SK-N-SH (cell line): ENCODE measurements at regions not wholly inside any gene's neighbourhood (a gene's known extent, or its start where the extent isn't known, plus 50 kb on each side); places are given as distances from the start of the nearest gene placed in this dataset.

Experiments used
- CTCF ChIA-PET: fragments of 300-600, 350-600 bp; formaldehyde crosslinking; extraction: SDS; loops from one replicate; lab custom pipeline; 2021; lab: Yijun Ruan, JAX
- POLR2A ChIA-PET: fragments of 350-600 bp; sonication (Branson Sonifier 250); formaldehyde crosslinking; extraction: SDS; loops from one replicate; lab custom pipeline; 2020; ENCODE audit warnings: antibody characterized with exemption, inconsistent platforms; lab: Yijun Ruan, JAX
- DNase-seq: peaks from one replicate; pipeline ENCODE4 v3.0.0; 2012
- H2AFZ ChIP-seq: fragments of 200-600 bp; sonication (generic); 2 replicates; pipeline ENCODE4 v1.8.1; 2016; ENCODE audit warnings: antibody characterized with exemption, mild to moderate bottlenecking, low read depth
- H3F3A ChIP-seq: fragments of 200-600 bp; sonication (generic); replicated peaks from 2 replicates; pipeline ENCODE3; 2016; ENCODE audit warnings: antibody characterized with exemption, mild to moderate bottlenecking; ENCODE audit not compliant: insufficient read depth
- H3K27ac ChIP-seq, 2 experiments: fragments of 200-500 bp in 1 of 2; fragments of 200-600 bp in 1 of 2; sonication (Bioruptor generic) in 1 of 2; sonication (generic), shearing (Covaris generic) in 1 of 2; 2 replicates each; pipeline versions ENCODE4 v1.5.1 to v1.6.1; 2014 to 2016; ENCODE audit warnings: low read depth in 2 of 2, inconsistent platforms in 1 of 2, low read length in 1 of 2, mild to moderate bottlenecking in 1 of 2, mixed read lengths in 1 of 2
- H3K27me3 ChIP-seq: fragments of 200-600 bp; sonication (generic), shearing (Covaris generic); 2 replicates; pipeline ENCODE4 v1.6.1; 2016; ENCODE audit warnings: mixed run types; ENCODE audit not compliant: insufficient read depth
- H3K36me3 ChIP-seq, 2 experiments: fragments of 200-500 bp in 1 of 2; fragments of 200-600 bp in 1 of 2; sonication (Bioruptor generic) in 1 of 2; sonication (generic) in 1 of 2; replicated peaks in 1 of 2; 2 replicates each; pipeline versions ENCODE3 to v1.5.1; 2014 to 2016; ENCODE audit warnings: low read length in 1 of 2, mild to moderate bottlenecking in 1 of 2; ENCODE audit not compliant: insufficient read depth in 2 of 2, control insufficient read depth in 1 of 2
- H3K4me1 ChIP-seq, 2 experiments: fragments of 200-500 bp in 1 of 2; fragments of 200-600 bp in 1 of 2; sonication (Bioruptor generic) in 1 of 2; sonication (generic), shearing (Covaris generic) in 1 of 2; 2 replicates each; pipeline versions ENCODE4 v1.5.1 to v1.6.1; 2014 to 2016; ENCODE audit warnings: low read depth in 1 of 2, low read length in 1 of 2, mixed run types in 1 of 2; ENCODE audit not compliant: insufficient read depth in 2 of 2, control insufficient read depth in 1 of 2
- H3K4me2 ChIP-seq: fragments of 200-600 bp; sonication (generic), shearing (Covaris generic); 2 replicates; pipeline ENCODE4 v1.6.1; 2017; ENCODE audit warnings: mixed run types
- H3K4me3 ChIP-seq, 2 experiments: fragments of 200-500 bp in 1 of 2; fragments of 200-600 bp in 1 of 2; sonication (Bioruptor generic) in 1 of 2; sonication (generic), shearing (Covaris generic) in 1 of 2; 2 replicates each; pipeline versions ENCODE4 v1.5.1 to v1.8.1; 2014 to 2016; ENCODE audit warnings: low read depth in 2 of 2, inconsistent platforms in 1 of 2, low read length in 1 of 2, mild to moderate bottlenecking in 1 of 2, mixed read lengths in 1 of 2, moderate library complexity in 1 of 2
- H3K79me2 ChIP-seq: fragments of 200-600 bp; sonication (generic); 2 replicates; pipeline ENCODE4 v1.8.1; 2017; ENCODE audit warnings: mild to moderate bottlenecking; ENCODE audit not compliant: insufficient read depth
- H3K9ac ChIP-seq: fragments of 200-600 bp; sonication (generic); 2 replicates; pipeline ENCODE4 v1.6.1; 2017; ENCODE audit warnings: mixed run types
- H3K9me2 ChIP-seq: fragments of 200-600 bp; sonication (generic); 2 replicates; pipeline ENCODE4 v1.6.1; 2017; ENCODE audit warnings: mixed run types
- H3K9me3 ChIP-seq: fragments of 200-600 bp; sonication (generic); 2 replicates; pipeline ENCODE4 v1.6.1; 2017; ENCODE audit warnings: mixed run types, mild to moderate bottlenecking, moderate library complexity
- H4K20me1 ChIP-seq: fragments of 200-600 bp; sonication (generic); 2 replicates; pipeline ENCODE4 v1.6.1; 2017; ENCODE audit warnings: mild to moderate bottlenecking, mixed run types; ENCODE audit not compliant: insufficient read depth
- FOXJ3 ChIP-seq: sonication (generic); formaldehyde crosslinking; IDR thresholded peaks from 2 replicates; pipeline ENCODE4 v1.5.1; 2020; ENCODE audit warnings: mild to moderate bottlenecking, missing genetic modification reagents
- FOXM1 ChIP-seq: IDR thresholded peaks from 2 replicates; pipeline ENCODE4 v1.4.0; 2012; ENCODE audit warnings: low read depth, mild to moderate bottlenecking
- MXI1 ChIP-seq: IDR thresholded peaks from 2 replicates; pipeline ENCODE4 v1.6.1; 2012; ENCODE audit warnings: mild to moderate bottlenecking, low read depth, low read length, improper control_type of control experiment
- NFIC ChIP-seq: IDR thresholded peaks from 2 replicates; pipeline ENCODE4 v1.4.0; 2012; ENCODE audit warnings: borderline replicate concordance
- TAF1 ChIP-seq: IDR thresholded peaks from 2 replicates; pipeline ENCODE4 v1.6.1; 2012; ENCODE audit warnings: low read depth, mild to moderate bottlenecking, low read length, moderate library complexity, borderline replicate concordance
- WGBS: methylation state at CpG from one replicate; pipeline ENCODE4 v1.1.6; 2017; ENCODE audit warnings: low lambda C conversion rate; 5-methylcytosine and 5-hydroxymethylcytosine counted together
- TF ChIP-seq, protein P1 (sequence below): fragments of 150-350 bp; IDR thresholded peaks from 2 replicates; pipeline ENCODE4 v1.6.1; 2017; ENCODE audit warnings: antibody characterized with exemption, low read length, low read depth, borderline replicate concordance
- TF ChIP-seq, protein P2 (sequence below): IDR thresholded peaks from 2 replicates; pipeline ENCODE4 v1.4.0; 2012; ENCODE audit warnings: low read depth, borderline replicate concordance
- TF ChIP-seq, protein P3 (sequence below): fragments of 150-350 bp; IDR thresholded peaks from 2 replicates; pipeline ENCODE4 v1.6.1; 2016; ENCODE audit warnings: mild to moderate bottlenecking, low read depth, low read length
- TF ChIP-seq, protein P4 (sequence below): IDR thresholded peaks from 2 replicates; pipeline ENCODE4 v1.4.0; 2012; ENCODE audit warnings: low read depth, borderline replicate concordance

DNA sequence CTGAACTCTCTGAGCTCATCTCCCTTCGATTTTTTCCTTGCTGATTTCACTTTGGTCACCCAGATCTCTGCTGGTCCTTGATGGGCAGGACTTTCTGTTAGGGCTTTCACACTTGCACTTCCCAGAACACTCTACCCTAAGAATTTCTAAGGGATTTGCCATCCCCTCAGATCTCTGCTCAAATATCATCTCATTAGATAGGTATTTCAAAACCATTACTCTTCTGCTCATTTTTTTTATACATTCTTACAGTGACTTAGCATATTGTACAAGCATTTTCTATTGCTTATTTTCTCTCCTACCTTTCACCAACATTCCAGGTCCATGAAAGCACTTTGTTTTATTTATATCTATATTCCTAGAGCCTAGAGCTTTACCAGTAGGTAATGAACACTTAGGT, 913.3 kb downstream of the PDHA2 start:
- WGBS, result 17% methylated on average over 1 of the region's 1 CpG
- Histone ChIP-seq H3K4me3 (no peak overlapping the region), H2AFZ (no peak overlapping the region), H3K4me2 (no peak overlapping the region), H3K9ac (no peak overlapping the region), H3K27ac (no peak overlapping the region), H3K9me2 (no peaks in the 10 kb centered on the region), H4K20me1 (no peaks in the 10 kb centered on the region), H3K36me3 (no peaks in the 10 kb centered on the region), H3K27me3 (no peaks in the 10 kb centered on the region), H3K4me1 (no peaks in the 10 kb centered on the region), H3F3A (no peaks in the 10 kb centered on the region), H3K79me2 (no peaks in the 10 kb centered on the region), H3K9me3 (no peaks in the 10 kb centered on the region)
- ChIA-PET CTCF (no interaction called here), POLR2A (no interaction called here)
- DNase-seq, result no peak
- TF ChIP-seq, protein P1, sequence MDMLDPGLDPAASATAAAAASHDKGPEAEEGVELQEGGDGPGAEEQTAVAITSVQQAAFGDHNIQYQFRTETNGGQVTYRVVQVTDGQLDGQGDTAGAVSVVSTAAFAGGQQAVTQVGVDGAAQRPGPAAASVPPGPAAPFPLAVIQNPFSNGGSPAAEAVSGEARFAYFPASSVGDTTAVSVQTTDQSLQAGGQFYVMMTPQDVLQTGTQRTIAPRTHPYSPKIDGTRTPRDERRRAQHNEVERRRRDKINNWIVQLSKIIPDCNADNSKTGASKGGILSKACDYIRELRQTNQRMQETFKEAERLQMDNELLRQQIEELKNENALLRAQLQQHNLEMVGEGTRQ, result no peak
- TF ChIP-seq TAF1 (no peak), FOXJ3 (CRISPR knock-in tag) (no peak), MXI1 (no peak), NFIC (no peak), FOXM1 (no peak)
- TF ChIP-seq, protein P2, sequence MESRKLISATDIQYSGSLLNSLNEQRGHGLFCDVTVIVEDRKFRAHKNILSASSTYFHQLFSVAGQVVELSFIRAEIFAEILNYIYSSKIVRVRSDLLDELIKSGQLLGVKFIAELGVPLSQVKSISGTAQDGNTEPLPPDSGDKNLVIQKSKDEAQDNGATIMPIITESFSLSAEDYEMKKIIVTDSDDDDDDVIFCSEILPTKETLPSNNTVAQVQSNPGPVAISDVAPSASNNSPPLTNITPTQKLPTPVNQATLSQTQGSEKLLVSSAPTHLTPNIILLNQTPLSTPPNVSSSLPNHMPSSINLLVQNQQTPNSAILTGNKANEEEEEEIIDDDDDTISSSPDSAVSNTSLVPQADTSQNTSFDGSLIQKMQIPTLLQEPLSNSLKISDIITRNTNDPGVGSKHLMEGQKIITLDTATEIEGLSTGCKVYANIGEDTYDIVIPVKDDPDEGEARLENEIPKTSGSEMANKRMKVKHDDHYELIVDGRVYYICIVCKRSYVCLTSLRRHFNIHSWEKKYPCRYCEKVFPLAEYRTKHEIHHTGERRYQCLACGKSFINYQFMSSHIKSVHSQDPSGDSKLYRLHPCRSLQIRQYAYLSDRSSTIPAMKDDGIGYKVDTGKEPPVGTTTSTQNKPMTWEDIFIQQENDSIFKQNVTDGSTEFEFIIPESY, result no peak
- TF ChIP-seq, protein P3, sequence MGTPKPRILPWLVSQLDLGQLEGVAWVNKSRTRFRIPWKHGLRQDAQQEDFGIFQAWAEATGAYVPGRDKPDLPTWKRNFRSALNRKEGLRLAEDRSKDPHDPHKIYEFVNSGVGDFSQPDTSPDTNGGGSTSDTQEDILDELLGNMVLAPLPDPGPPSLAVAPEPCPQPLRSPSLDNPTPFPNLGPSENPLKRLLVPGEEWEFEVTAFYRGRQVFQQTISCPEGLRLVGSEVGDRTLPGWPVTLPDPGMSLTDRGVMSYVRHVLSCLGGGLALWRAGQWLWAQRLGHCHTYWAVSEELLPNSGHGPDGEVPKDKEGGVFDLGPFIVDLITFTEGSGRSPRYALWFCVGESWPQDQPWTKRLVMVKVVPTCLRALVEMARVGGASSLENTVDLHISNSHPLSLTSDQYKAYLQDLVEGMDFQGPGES, result no peak

DNA sequence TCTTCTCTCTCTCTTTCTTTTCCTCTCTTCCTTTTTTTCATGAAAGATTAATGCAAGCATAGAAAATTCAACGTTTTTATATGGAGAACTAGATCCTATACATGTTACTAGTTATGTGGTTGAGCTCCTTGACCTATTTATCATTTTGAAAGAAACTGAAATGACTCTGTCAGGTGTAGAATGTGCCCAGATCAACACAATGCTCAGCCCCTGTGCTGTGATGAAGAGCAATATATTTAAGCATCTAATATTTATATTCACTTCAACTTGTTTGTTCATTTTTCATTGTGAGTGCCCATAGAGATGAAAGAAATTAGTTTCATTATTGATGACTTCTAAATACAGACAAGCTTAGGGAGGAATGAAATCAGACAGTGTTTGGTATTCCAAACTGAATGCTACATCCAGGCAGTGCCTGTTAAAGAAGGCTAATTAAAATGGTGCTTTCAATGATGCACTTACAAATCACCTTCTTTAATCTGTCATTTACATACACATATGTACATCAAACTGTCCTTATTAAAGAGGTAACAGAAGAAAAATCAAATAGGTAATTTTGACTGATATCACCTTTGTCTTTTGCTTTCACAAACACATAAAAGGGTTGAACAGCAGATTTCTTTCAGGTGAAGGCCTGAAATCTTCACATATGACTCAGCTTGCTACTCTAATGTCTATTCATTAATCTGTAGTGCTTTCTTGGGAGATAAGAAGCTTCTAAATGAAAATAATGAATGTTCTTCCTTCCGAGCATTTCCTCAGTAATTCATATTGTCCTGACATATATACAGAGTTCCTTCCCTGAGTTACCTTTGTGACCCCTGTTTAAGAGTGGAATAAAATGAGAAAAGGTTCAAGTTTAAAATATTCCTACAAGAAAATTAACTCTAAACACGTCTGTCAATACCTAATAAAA, 915.9 kb downstream of the PDHA2 start:
- no peak overlapping the region for H3K4me3 ChIP-seq
- 15% methylated on average over 3 of the region's 3 CpGs for WGBS
- H3K9me3 ChIP-seq, result no peaks in the 10 kb centered on the region
- H3K27me3 ChIP-seq, result no peaks in the 10 kb centered on the region
- POLR2A ChIA-PET, result no interaction called here
- H3K79me2 ChIP-seq, result no peaks in the 10 kb centered on the region
- H2AFZ ChIP-seq, result no peak overlapping the region
- TF ChIP-seq, protein P4, sequence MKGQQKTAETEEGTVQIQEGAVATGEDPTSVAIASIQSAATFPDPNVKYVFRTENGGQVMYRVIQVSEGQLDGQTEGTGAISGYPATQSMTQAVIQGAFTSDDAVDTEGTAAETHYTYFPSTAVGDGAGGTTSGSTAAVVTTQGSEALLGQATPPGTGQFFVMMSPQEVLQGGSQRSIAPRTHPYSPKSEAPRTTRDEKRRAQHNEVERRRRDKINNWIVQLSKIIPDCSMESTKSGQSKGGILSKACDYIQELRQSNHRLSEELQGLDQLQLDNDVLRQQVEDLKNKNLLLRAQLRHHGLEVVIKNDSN, result no peak
- TF ChIP-seq, all 33 proteins: peak for 0
- CTCF ChIA-PET, result no interaction called here
- Histone ChIP-seq H3K9me2 (no peaks in the 10 kb centered on the region), H4K20me1 (no peaks in the 10 kb centered on the region), H3K36me3 (no peaks in the 10 kb centered on the region), H3K4me1 (no peaks in the 10 kb centered on the region), H3K27ac (no peak overlapping the region), H3K4me2 (no peak overlapping the region), H3F3A (no peaks in the 10 kb centered on the region), H3K9ac (no peak overlapping the region)
- DNase-seq, result no peak
